ENCODE measurements at regions not wholly inside any gene's neighbourhood (a gene's known extent, or its start where the extent isn't known, plus 50 kb on each side); places are given as distances from the start of the nearest gene placed in this dataset.

- Histone ChIP-seq H3K4me1 (ENCODE audit: control insufficient read depth in 2 of 2, insufficient read depth in 1 of 2, low read depth in 1 of 2, low read length in 2 of 2) (peaks cover 0 to 4% of the 10 kb centered on the region in 2 donors), H3K14ac (ENCODE audit: low read length) (no peak overlapping the region)
- WGBS, 2 donors (ENCODE audit: extremely low coverage in 2 of 2, insufficient read length in 2 of 2, insufficient replicate concordance in 1 of 2), result no CpG with 5 or more reads among the region's 2 CpGs
Observed at GRCh38 chr10:89889606-89890005, 188.2 kb downstream of the KIF20B start.

GRCh38 chr10:89891006-89891535 lies 189.7 kb downstream of the KIF20B start:
- no CpG with 5 or more reads among the region's 2 CpGs for WGBS, 2 donors (ENCODE audit: extremely low coverage in 2 of 2, insufficient read length in 2 of 2, insufficient replicate concordance in 1 of 2)

More at GRCh38 chr10:89889606-89890005, 188.2 kb downstream of the KIF20B start:
- peak overlapping the region; percentile 36 for H3K27ac ChIP-seq (replicated peaks; ENCODE audit: low read length)
- no peak for DNase-seq (ENCODE audit: low spot score)
- H3K4me2 ChIP-seq (ENCODE audit: insufficient read depth, low read length, poor library complexity, severe bottlenecking), result no peak overlapping the region
- no peak overlapping the region for H2AFZ ChIP-seq (ENCODE audit: low read length)
- H3K36me3 ChIP-seq (replicated peaks in 1 of 2; ENCODE audit: control insufficient read depth in 2 of 2, insufficient read depth in 2 of 2, low read length in 2 of 2), result no peaks in the 10 kb centered on the region
- H2AK5ac ChIP-seq (ENCODE audit: low read depth, low read length), result no peak overlapping the region
- H2BK15ac ChIP-seq (ENCODE audit: low read length), result no peak overlapping the region
- H3K79me1 ChIP-seq (ENCODE audit: low read depth, low read length), result no peaks in the 10 kb centered on the region
- no peaks in the 10 kb centered on the region for H3K27me3 ChIP-seq (ENCODE audit: control insufficient read depth in 3 of 3, insufficient read depth in 3 of 3, low read depth in 1 of 3, low read length in 3 of 3)
- H3K23ac ChIP-seq (ENCODE audit: low read depth, low read length, poor library complexity), result no peak overlapping the region
- no peak overlapping the region for H3K4ac ChIP-seq (ENCODE audit: low read length)
- H3K9ac ChIP-seq (ENCODE audit: low read depth, low read length, poor library complexity), result no peak overlapping the region
- H3K4me3 ChIP-seq (ENCODE audit: low read length in 2 of 2), result no peak overlapping the region
- no peak overlapping the region for H2BK5ac ChIP-seq (ENCODE audit: low read length)
- H3K18ac ChIP-seq (ENCODE audit: low read length), result no peak overlapping the region
- no peak overlapping the region for H2BK12ac ChIP-seq (ENCODE audit: low read length)
- H3K9me3 ChIP-seq (replicated peaks in 1 of 2; ENCODE audit: control insufficient read depth in 2 of 2, insufficient read depth in 1 of 2, low read depth in 1 of 2, low read length in 2 of 2), result no peaks in the 10 kb centered on the region
- H2BK120ac ChIP-seq (ENCODE audit: low read depth, low read length), result no peak overlapping the region
- no peak overlapping the region for H4K91ac ChIP-seq (ENCODE audit: low read depth, low read length, poor library complexity)
- no peak overlapping the region for H4K8ac ChIP-seq (ENCODE audit: low read depth, low read length)

GRCh38 chr10:89894051-89894450 lies 192.7 kb downstream of the KIF20B start:
- Histone ChIP-seq H3K4ac (ENCODE audit: low read length) (no peak overlapping the region), H3K23ac (ENCODE audit: low read depth, low read length, poor library complexity) (no peak overlapping the region), H2BK120ac (ENCODE audit: low read depth, low read length) (no peak overlapping the region), H3K79me1 (ENCODE audit: low read depth, low read length) (no peaks in the 10 kb centered on the region), H2AK5ac (ENCODE audit: low read depth, low read length) (no peak overlapping the region), H3K27ac (replicated peaks; ENCODE audit: low read length) (no peak overlapping the region), H3K27me3 (ENCODE audit: control insufficient read depth in 3 of 3, insufficient read depth in 3 of 3, low read depth in 1 of 3, low read length in 3 of 3) (no peaks in the 10 kb centered on the region), H4K8ac (ENCODE audit: low read depth, low read length) (no peak overlapping the region), H4K91ac (ENCODE audit: low read depth, low read length, poor library complexity) (no peak overlapping the region), H2BK12ac (ENCODE audit: low read length) (no peak overlapping the region), H3K9me3 (replicated peaks in 1 of 2; ENCODE audit: control insufficient read depth in 2 of 2, insufficient read depth in 1 of 2, low read depth in 1 of 2, low read length in 2 of 2) (no peaks in the 10 kb centered on the region), H3K9ac (ENCODE audit: low read depth, low read length, poor library complexity) (no peak overlapping the region), H3K4me2 (ENCODE audit: insufficient read depth, low read length, poor library complexity, severe bottlenecking) (no peak overlapping the region), H2AFZ (ENCODE audit: low read length) (no peak overlapping the region), H3K18ac (ENCODE audit: low read length) (no peak overlapping the region), H3K36me3 (replicated peaks in 1 of 2; ENCODE audit: control insufficient read depth in 2 of 2, insufficient read depth in 2 of 2, low read length in 2 of 2) (no peaks in the 10 kb centered on the region), H3K4me1 (ENCODE audit: control insufficient read depth in 2 of 2, insufficient read depth in 1 of 2, low read depth in 1 of 2, low read length in 2 of 2) (peaks cover 0 to 4% of the 10 kb centered on the region in 2 donors), H3K4me3 (ENCODE audit: low read length in 2 of 2) (no peak overlapping the region), H2BK15ac (ENCODE audit: low read length) (no peak overlapping the region), H3K14ac (ENCODE audit: low read length) (no peak overlapping the region), H2BK5ac (ENCODE audit: low read length) (no peak overlapping the region)
- WGBS, 2 donors (ENCODE audit: extremely low coverage in 2 of 2, insufficient read length in 2 of 2, insufficient replicate concordance in 1 of 2), result no CpG with 5 or more reads among the region's 1 CpG
- DNase-seq (ENCODE audit: low spot score), result no peak

More at GRCh38 chr10:89891006-89891535, 189.7 kb downstream of the KIF20B start:
- DNase-seq (ENCODE audit: low spot score), result no peak
- H2BK5ac ChIP-seq (ENCODE audit: low read length), result no peak overlapping the region
- H2BK15ac ChIP-seq (ENCODE audit: low read length), result no peak overlapping the region
- H3K9me3 ChIP-seq (replicated peaks in 1 of 2; ENCODE audit: control insufficient read depth in 2 of 2, insufficient read depth in 1 of 2, low read depth in 1 of 2, low read length in 2 of 2), result no peaks in the 10 kb centered on the region
- no peak overlapping the region for H2BK12ac ChIP-seq (ENCODE audit: low read length)
- no peak overlapping the region for H3K27ac ChIP-seq (replicated peaks; ENCODE audit: low read length)
- H2AK5ac ChIP-seq (ENCODE audit: low read depth, low read length), result no peak overlapping the region
- no peaks in the 10 kb centered on the region for H3K27me3 ChIP-seq (ENCODE audit: control insufficient read depth in 3 of 3, insufficient read depth in 3 of 3, low read depth in 1 of 3, low read length in 3 of 3)
- peaks cover 0 to 4% of the 10 kb centered on the region in 2 donors for H3K4me1 ChIP-seq (ENCODE audit: control insufficient read depth in 2 of 2, insufficient read depth in 1 of 2, low read depth in 1 of 2, low read length in 2 of 2)
- no peak overlapping the region for H4K8ac ChIP-seq (ENCODE audit: low read depth, low read length)
- no peak overlapping the region for H2BK120ac ChIP-seq (ENCODE audit: low read depth, low read length)
- H3K18ac ChIP-seq (ENCODE audit: low read length), result no peak overlapping the region
- H3K23ac ChIP-seq (ENCODE audit: low read depth, low read length, poor library complexity), result no peak overlapping the region
- no peak overlapping the region for H2AFZ ChIP-seq (ENCODE audit: low read length)
- no peak overlapping the region for H3K4me3 ChIP-seq (ENCODE audit: low read length in 2 of 2)
- no peak overlapping the region for H4K91ac ChIP-seq (ENCODE audit: low read depth, low read length, poor library complexity)
- no peak overlapping the region for H3K9ac ChIP-seq (ENCODE audit: low read depth, low read length, poor library complexity)
- H3K4ac ChIP-seq (ENCODE audit: low read length), result no peak overlapping the region
- no peak overlapping the region for H3K14ac ChIP-seq (ENCODE audit: low read length)
- no peaks in the 10 kb centered on the region for H3K79me1 ChIP-seq (ENCODE audit: low read depth, low read length)
- no peak overlapping the region for H3K4me2 ChIP-seq (ENCODE audit: insufficient read depth, low read length, poor library complexity, severe bottlenecking)
- no peaks in the 10 kb centered on the region for H3K36me3 ChIP-seq (replicated peaks in 1 of 2; ENCODE audit: control insufficient read depth in 2 of 2, insufficient read depth in 2 of 2, low read length in 2 of 2)

- Histone ChIP-seq H4K8ac (ENCODE audit: low read depth, low read length) (no peak overlapping the region), H3K23ac (ENCODE audit: low read depth, low read length, poor library complexity) (no peak overlapping the region), H2BK15ac (ENCODE audit: low read length) (no peak overlapping the region), H2AK5ac (ENCODE audit: low read depth, low read length) (no peak overlapping the region), H3K27ac (replicated peaks; ENCODE audit: low read length) (no peak overlapping the region), H3K18ac (ENCODE audit: low read length) (no peak overlapping the region), H3K4me2 (ENCODE audit: insufficient read depth, low read length, poor library complexity, severe bottlenecking) (no peak overlapping the region), H3K4ac (ENCODE audit: low read length) (no peak overlapping the region), H3K36me3 (replicated peaks in 1 of 2; ENCODE audit: control insufficient read depth in 2 of 2, insufficient read depth in 2 of 2, low read length in 2 of 2) (no peaks in the 10 kb centered on the region), H2BK5ac (ENCODE audit: low read length) (no peak overlapping the region), H3K27me3 (ENCODE audit: control insufficient read depth in 3 of 3, insufficient read depth in 3 of 3, low read depth in 1 of 3, low read length in 3 of 3) (no peaks in the 10 kb centered on the region), H2BK120ac (ENCODE audit: low read depth, low read length) (no peak overlapping the region), H3K14ac (ENCODE audit: low read length) (no peak overlapping the region), H3K4me3 (ENCODE audit: low read length in 2 of 2) (no peak overlapping the region), H3K79me1 (ENCODE audit: low read depth, low read length) (no peaks in the 10 kb centered on the region), H3K9ac (ENCODE audit: low read depth, low read length, poor library complexity) (no peak overlapping the region), H3K9me3 (replicated peaks in 1 of 2; ENCODE audit: control insufficient read depth in 2 of 2, insufficient read depth in 1 of 2, low read depth in 1 of 2, low read length in 2 of 2) (no peaks in the 10 kb centered on the region), H4K91ac (ENCODE audit: low read depth, low read length, poor library complexity) (no peak overlapping the region), H2AFZ (ENCODE audit: low read length) (no peak overlapping the region), H3K4me1 (ENCODE audit: control insufficient read depth in 2 of 2, insufficient read depth in 1 of 2, low read depth in 1 of 2, low read length in 2 of 2) (no peaks in the 10 kb centered on the region), H2BK12ac (ENCODE audit: low read length) (no peak overlapping the region)
- WGBS, 2 donors (ENCODE audit: extremely low coverage in 2 of 2, insufficient read length in 2 of 2, insufficient replicate concordance in 1 of 2), result no CpG with 5 or more reads among the region's 1 CpG
- no peak for DNase-seq (ENCODE audit: low spot score)
Observed at GRCh38 chr10:89900554-89900953, 199.2 kb downstream of the KIF20B start.

All from neuronal stem cell (in vitro differentiated cells).